ENCODE measurements at regions not wholly inside any gene's neighbourhood (a gene's known extent, or its start where the extent isn't known, plus 50 kb on each side); places are given as distances from the start of the nearest gene placed in this dataset.

- TF ChIP-seq CTCF (IDR thresholded peaks at IDR 0.05; ENCODE audit: extremely low read depth in 1 of 2, insufficient read depth in 1 of 2, low read depth in 1 of 2, low read length in 2 of 2): no peak
- TF ChIP-seq GATA2 (IDR thresholded peaks at IDR 0.05; ENCODE audit: insufficient read depth, insufficient read length, low read depth, low read length): no peak
Observed at GRCh38 chr22:25354456-25354855, 135.0 kb downstream of the CRYBB2 start.
